Right lobe of liver (tissue), 4 donors: ENCODE measurements at regions not wholly inside any gene's neighbourhood (a gene's known extent, or its start where the extent isn't known, plus 50 kb on each side); places are given as distances from the start of the nearest gene placed in this dataset.

Experiments
- CTCF ChIP-seq, 4 donors: fragments of 200-600 bp in 3 of 4; fragments of 450-650 bp in 1 of 4; IDR thresholded peaks; one replicate each; pipeline versions ENCODE4 v1.5.1 to v1.8.0; 2016 to 2022; ENCODE audit warnings: antibody characterized with exemption in 4 of 4, mild to moderate bottlenecking in 2 of 4
- POLR2A ChIP-seq: fragments of 450-650 bp; IDR thresholded peaks from one replicate; pipeline ENCODE4 v1.6.1; 2017; ENCODE audit warnings: antibody characterized with exemption, mild to moderate bottlenecking
- donor health status: DM: no; HTN: no; CAD: no.
- donor health status: DM: no; HTN: no; CAD: no.
- donor health status: DM: no; HTN: yes; CAD: no.

- no peak for TF ChIP-seq CTCF (IDR thresholded peaks at IDR 0.05)
- TF ChIP-seq POLR2A, result no peak
Observed at GRCh38 chr14:100448376-100448775, 125.2 kb downstream of the SLC25A47 start.
